ENCODE measurements at regions not wholly inside any gene's neighbourhood (a gene's known extent, or its start where the extent isn't known, plus 50 kb on each side); places are given as distances from the start of the nearest gene placed in this dataset.
"Not testable (repeated sequence)": the region's sequence is repeated elsewhere in the genome, so short reads cannot be mapped to it uniquely, and the experiment has no call there.

GRCh38 chr2:87314622-87315021, 293.0 kb upstream of the PLGLB1 start:
- FAIRE-seq; DNase-seq (ENCODE audit: low read depth); H3K4me3 ChIP-seq (ENCODE audit: low read depth, low read length); H3K36me3 ChIP-seq (ENCODE audit: control insufficient read depth, insufficient read depth, low read length); H3K27me3 ChIP-seq (ENCODE audit: control insufficient read depth, insufficient read depth, low read length): not testable (repeated sequence)

- FAIRE-seq; H3K4me3 ChIP-seq (ENCODE audit: low read depth, low read length); H3K36me3 ChIP-seq (ENCODE audit: control insufficient read depth, insufficient read depth, low read length); H3K27me3 ChIP-seq (ENCODE audit: control insufficient read depth, insufficient read depth, low read length): not testable (repeated sequence)
- DNase-seq (ENCODE audit: low read depth), result peak; percentile 73
Measured at GRCh38 chr2:87315183-87315902, 293.7 kb upstream of the PLGLB1 start.

- not testable (repeated sequence) for H3K36me3 ChIP-seq (ENCODE audit: control insufficient read depth, insufficient read depth, low read length); FAIRE-seq; H3K4me3 ChIP-seq (ENCODE audit: low read depth, low read length); H3K27me3 ChIP-seq (ENCODE audit: control insufficient read depth, insufficient read depth, low read length)
- DNase-seq (ENCODE audit: low read depth), result peak; percentile 10
Measured at GRCh38 chr2:87317193-87317592, 295.5 kb upstream of the PLGLB1 start.

- not testable (repeated sequence) for H3K36me3 ChIP-seq (ENCODE audit: control insufficient read depth, insufficient read depth, low read length); H3K27me3 ChIP-seq (ENCODE audit: control insufficient read depth, insufficient read depth, low read length); FAIRE-seq; H3K4me3 ChIP-seq (ENCODE audit: low read depth, low read length)
- DNase-seq (ENCODE audit: low read depth), result peak; percentile 84
Measured at GRCh38 chr2:87318814-87319491, 297.3 kb upstream of the PLGLB1 start.

- FAIRE-seq, result not testable (repeated sequence)
Measured at GRCh38 chr2:87319705-87320104, 298.1 kb upstream of the PLGLB1 start.

GRCh38 chr2:87321201-87321600, 299.6 kb upstream of the PLGLB1 start:
- FAIRE-seq; DNase-seq (ENCODE audit: low read depth); H3K27me3 ChIP-seq (ENCODE audit: control insufficient read depth, insufficient read depth, low read length); H3K4me3 ChIP-seq (ENCODE audit: low read depth, low read length); H3K36me3 ChIP-seq (ENCODE audit: control insufficient read depth, insufficient read depth, low read length): not testable (repeated sequence)

More at GRCh38 chr2:87319705-87320104, 298.1 kb upstream of the PLGLB1 start:
- H3K4me3 ChIP-seq (ENCODE audit: low read depth, low read length); H3K27me3 ChIP-seq (ENCODE audit: control insufficient read depth, insufficient read depth, low read length); H3K36me3 ChIP-seq (ENCODE audit: control insufficient read depth, insufficient read depth, low read length); DNase-seq (ENCODE audit: low read depth): not testable (repeated sequence)

GRCh38 chr2:87324335-87325041, 302.8 kb upstream of the PLGLB1 start:
- DNase-seq (ENCODE audit: low read depth) (peak; percentile 34), FAIRE-seq (peak; percentile 73)
- not testable (repeated sequence) for H3K36me3 ChIP-seq (ENCODE audit: control insufficient read depth, insufficient read depth, low read length); H3K4me3 ChIP-seq (ENCODE audit: low read depth, low read length); H3K27me3 ChIP-seq (ENCODE audit: control insufficient read depth, insufficient read depth, low read length)

- H3K27me3 ChIP-seq (ENCODE audit: control insufficient read depth, insufficient read depth, low read length); H3K4me3 ChIP-seq (ENCODE audit: low read depth, low read length); H3K36me3 ChIP-seq (ENCODE audit: control insufficient read depth, insufficient read depth, low read length); FAIRE-seq; DNase-seq (ENCODE audit: low read depth): not testable (repeated sequence)
Measured at GRCh38 chr2:87325042-87325910, 303.6 kb upstream of the PLGLB1 start.

- DNase-seq (ENCODE audit: low read depth); H3K4me3 ChIP-seq (ENCODE audit: low read depth, low read length); FAIRE-seq; H3K27me3 ChIP-seq (ENCODE audit: control insufficient read depth, insufficient read depth, low read length); H3K36me3 ChIP-seq (ENCODE audit: control insufficient read depth, insufficient read depth, low read length): not testable (repeated sequence)
Measured at GRCh38 chr2:87325911-87326294, 304.3 kb upstream of the PLGLB1 start.

GRCh38 chr2:87326754-87327153, 305.1 kb upstream of the PLGLB1 start:
- H3K27me3 ChIP-seq (ENCODE audit: control insufficient read depth, insufficient read depth, low read length); H3K36me3 ChIP-seq (ENCODE audit: control insufficient read depth, insufficient read depth, low read length); H3K4me3 ChIP-seq (ENCODE audit: low read depth, low read length); FAIRE-seq; DNase-seq (ENCODE audit: low read depth): not testable (repeated sequence)

GRCh38 chr2:87327648-87328371, 306.2 kb upstream of the PLGLB1 start:
- not testable (repeated sequence) for FAIRE-seq; H3K36me3 ChIP-seq (ENCODE audit: control insufficient read depth, insufficient read depth, low read length); DNase-seq (ENCODE audit: low read depth)

GRCh38 chr2:87329529-87329928, 307.9 kb upstream of the PLGLB1 start:
- not testable (repeated sequence) for DNase-seq (ENCODE audit: low read depth); FAIRE-seq; H3K27me3 ChIP-seq (ENCODE audit: control insufficient read depth, insufficient read depth, low read length); H3K36me3 ChIP-seq (ENCODE audit: control insufficient read depth, insufficient read depth, low read length); H3K4me3 ChIP-seq (ENCODE audit: low read depth, low read length)

More at GRCh38 chr2:87327648-87328371, 306.2 kb upstream of the PLGLB1 start:
- not testable (repeated sequence) for H3K27me3 ChIP-seq (ENCODE audit: control insufficient read depth, insufficient read depth, low read length); H3K4me3 ChIP-seq (ENCODE audit: low read depth, low read length)

GRCh38 chr2:87330486-87330885, 308.8 kb upstream of the PLGLB1 start:
- H3K27me3 ChIP-seq (ENCODE audit: control insufficient read depth, insufficient read depth, low read length); FAIRE-seq; H3K4me3 ChIP-seq (ENCODE audit: low read depth, low read length); DNase-seq (ENCODE audit: low read depth); H3K36me3 ChIP-seq (ENCODE audit: control insufficient read depth, insufficient read depth, low read length): not testable (repeated sequence)

Measured in bronchial epithelial cell (primary cell).